PC-3 (cell line): ENCODE measurements at regions not wholly inside any gene's neighbourhood (a gene's known extent, or its start where the extent isn't known, plus 50 kb on each side); places are given as distances from the start of the nearest gene placed in this dataset.

Source experiments
- ATAC-seq: fragments of 200-7000 bp; cut with Tn5 transposase; 2 replicates; pipeline ENCODE4 v1.9.1; 2020; ENCODE audit warnings: mild to moderate bottlenecking, moderate library complexity
- BruUV-seq: library from RNA; stranded (reverse); fragments of 400-500 nt; replicated peaks from 2 replicates; lab custom pipeline; 2021; lab: Mats Ljungman, UMichigan
- CTCF ChIA-PET: fragments of 300-600 bp; sonication (Branson Sonifier 250); formaldehyde crosslinking; loops from one replicate; lab custom pipeline; 2022; ENCODE audit warnings: antibody characterized with exemption; lab: Charles Lee
- POLR2A ChIA-PET: fragments of 300-600 bp; sonication (Branson Sonifier 250); formaldehyde crosslinking; loops from one replicate; lab custom pipeline; 2022; ENCODE audit warnings: antibody characterized with exemption; ENCODE audit not compliant: unreplicated experiment; lab: Charles Lee
- DNase-seq: peaks from one replicate; pipeline ENCODE4 v3.0.0-alpha.2; 2015
- H2AFZ ChIP-seq: fragments of 300-600 bp; sonication (generic); 2 replicates; pipeline ENCODE4 v1.6.0; 2016; ENCODE audit warnings: antibody characterized with exemption, low read length
- H3F3A ChIP-seq: fragments of 300-600 bp; sonication (generic); one replicate; pipeline ENCODE4 v1.6.0; 2017; ENCODE audit warnings: antibody characterized with exemption, low read length, control low read depth, mild to moderate bottlenecking; ENCODE audit not compliant: unreplicated experiment
- H3K27ac ChIP-seq: fragments of 300-600 bp; sonication (generic); 2 replicates; pipeline ENCODE4 v1.5.1; 2016; ENCODE audit warnings: mild to moderate bottlenecking, low read length
- H3K27me3 ChIP-seq: fragments of 300-600 bp; sonication (generic); 2 replicates; pipeline ENCODE4 v1.6.1; 2016; ENCODE audit warnings: low read length, mixed read lengths
- H3K36me3 ChIP-seq: fragments of 300-600 bp; sonication (generic); 2 replicates; pipeline ENCODE4 v1.6.1; 2016; ENCODE audit warnings: low read depth, mixed run types, low read length, mixed read lengths
- H3K4me1 ChIP-seq: fragments of 300-600 bp; sonication (generic); 2 replicates; pipeline ENCODE4 v1.5.1; 2016; ENCODE audit warnings: low read length; ENCODE audit not compliant: insufficient read depth
- H3K4me2 ChIP-seq: fragments of 300-600 bp; sonication (generic); 2 replicates; pipeline ENCODE4 v1.6.0; 2016; ENCODE audit warnings: low read length
- H3K4me3 ChIP-seq: fragments of 300-600 bp; sonication (generic); 2 replicates; pipeline ENCODE4 v1.5.1; 2016; ENCODE audit warnings: mild to moderate bottlenecking, low read length, mixed read lengths
- H3K79me2 ChIP-seq: fragments of 300-600 bp; sonication (generic); 2 replicates; pipeline ENCODE4 v1.6.1; 2017; ENCODE audit warnings: low read length, mixed read lengths
- H3K9ac ChIP-seq: fragments of 300-600 bp; sonication (generic); 2 replicates; pipeline ENCODE4 v1.6.0; 2016; ENCODE audit warnings: mild to moderate bottlenecking, low read length
- H3K9me2 ChIP-seq: fragments of 300-600 bp; sonication (generic); replicated peaks from 2 replicates; pipeline ENCODE4 v1.6.1; 2016; ENCODE audit warnings: mixed run types, low read length, mixed read lengths
- H3K9me3 ChIP-seq: fragments of 300-600 bp; sonication (generic); 2 replicates; pipeline ENCODE4 v1.6.1; 2016; ENCODE audit warnings: low read length, mixed read lengths
- H4K20me1 ChIP-seq: fragments of 300-600 bp; sonication (generic); 2 replicates; pipeline ENCODE4 v1.6.1; 2016; ENCODE audit warnings: low read length, mixed read lengths
- CTCF ChIP-seq: fragments of 300-600 bp; sonication (generic); conservative IDR thresholded peaks from 2 replicates; pipeline ENCODE4 v1.5.1; 2017; ENCODE audit warnings: antibody characterized with exemption, low read depth, mild to moderate bottlenecking, low read length
- EZH2 ChIP-seq: fragments of 300-600 bp; sonication (generic); IDR thresholded peaks from one replicate; pipeline ENCODE4 v1.6.1; 2017; ENCODE audit warnings: antibody characterized with exemption, mild to moderate bottlenecking, low read length; ENCODE audit not compliant: unreplicated experiment
- EZH2phosphoT487 ChIP-seq: fragments of 300-600 bp; sonication (generic); IDR thresholded peaks from 2 replicates; pipeline ENCODE4 v1.6.1; 2018; ENCODE audit warnings: mild to moderate bottlenecking, antibody characterized with exemption, low read length, borderline replicate concordance
- intact Hi-C: fragments of 100-400 bp; cut with micrococcal nuclease; formaldehyde crosslinking; loops from 2 replicates; pipeline ENCODE4 v1.9.0; 2023

- Histone ChIP-seq H3K36me3 (no peaks in the 10 kb centered on the region), H3K4me1 (no peaks in the 10 kb centered on the region), H3K4me2 (no peak overlapping the region), H2AFZ (no peak overlapping the region), H3F3A (no peaks in the 10 kb centered on the region), H4K20me1 (no peaks in the 10 kb centered on the region), H3K9me2 (no peaks in the 10 kb centered on the region), H3K27me3 (peaks cover 12% of the 10 kb centered on the region; the same call in 1 of the 2 replicates), H3K9ac (no peak overlapping the region), H3K79me2 (no peaks in the 10 kb centered on the region), H3K9me3 (no peaks in the 10 kb centered on the region), H3K27ac (no peak overlapping the region), H3K4me3 (no peak overlapping the region)
- ChIA-PET CTCF (no interaction called here), POLR2A (no interaction called here)
- DNase-seq (no peak), ATAC-seq (no peak)
- TF ChIP-seq EZH2 (no peak), EZH2phosphoT487 (no peak), CTCF (no peak)
- intact Hi-C loops: no loop called here
- no TSS peak for BruUV-seq
These were observed 92.6 kb upstream of the ASIC2 start for GRCh38 chr17:33385713-33386112.

- no peaks in the 10 kb centered on the region for H3F3A ChIP-seq
- H3K4me3 ChIP-seq: no peak overlapping the region
- intact Hi-C loops: no loop called here
- no TSS peak for BruUV-seq
- no peaks in the 10 kb centered on the region for H3K79me2 ChIP-seq
- no peak overlapping the region for H2AFZ ChIP-seq
- H3K9me2 ChIP-seq: no peaks in the 10 kb centered on the region
- H3K36me3 ChIP-seq: no peaks in the 10 kb centered on the region
- no peaks in the 10 kb centered on the region for H3K4me1 ChIP-seq
- no peak overlapping the region for H3K9ac ChIP-seq
- TF ChIP-seq EZH2phosphoT487 (no peak), CTCF (no peak), EZH2 (no peak)
- no peaks in the 10 kb centered on the region for H4K20me1 ChIP-seq
- H3K4me2 ChIP-seq: no peak overlapping the region
- POLR2A ChIA-PET: no interaction called here
- CTCF ChIA-PET: no interaction called here
- H3K27ac ChIP-seq: no peak overlapping the region
- DNase-seq (no peak), ATAC-seq (no peak)
- peaks cover 2% of the 10 kb centered on the region; the same call in 1 of the 2 replicates for H3K27me3 ChIP-seq
- H3K9me3 ChIP-seq: no peaks in the 10 kb centered on the region
These were observed 94.3 kb upstream of the ASIC2 start for GRCh38 chr17:33387406-33387805.

- CTCF ChIA-PET: no interaction called here
- Histone ChIP-seq H3K9me3 (no peaks in the 10 kb centered on the region), H3K4me2 (no peak overlapping the region), H3F3A (no peaks in the 10 kb centered on the region), H3K9ac (no peak overlapping the region), H3K27me3 (no peaks in the 10 kb centered on the region), H3K4me1 (no peaks in the 10 kb centered on the region), H3K36me3 (no peaks in the 10 kb centered on the region), H2AFZ (no peak overlapping the region), H3K27ac (no peak overlapping the region), H4K20me1 (no peaks in the 10 kb centered on the region), H3K79me2 (no peaks in the 10 kb centered on the region), H3K4me3 (no peak overlapping the region), H3K9me2 (no peaks in the 10 kb centered on the region)
- DNase-seq: no peak
- TF ChIP-seq EZH2: no peak
- TF ChIP-seq CTCF: no peak
- TF ChIP-seq EZH2phosphoT487: no peak
- intact Hi-C loops: no loop called here
- BruUV-seq: no TSS peak
- no peak for ATAC-seq
- POLR2A ChIA-PET: no interaction called here
These were observed 96.5 kb upstream of the ASIC2 start for GRCh38 chr17:33389504-33390135.
